Liver (tissue), 8 donors: ENCODE measurements at regions not wholly inside any gene's neighbourhood (a gene's known extent, or its start where the extent isn't known, plus 50 kb on each side); places are given as distances from the start of the nearest gene placed in this dataset.

Experiments used
- DNase-seq: peaks from one replicate; pipeline ENCODE4 v3.0.0-alpha.2; 2017; ENCODE audit warnings: low spot score
- H3K27ac ChIP-seq, 2 donors: one replicate each; pipeline ENCODE4 v1.7.0; 2013; ENCODE audit warnings: inconsistent platforms in 2 of 2, low read length in 2 of 2, control low read depth in 1 of 2, low read depth in 1 of 2, mild to moderate bottlenecking in 1 of 2
- H3K27me3 ChIP-seq, 4 donors: one replicate each; pipeline versions ENCODE4 v1.6.1 to v1.7.0; 2013; ENCODE audit warnings: low read length in 3 of 4, inconsistent platforms in 1 of 4, mild to moderate bottlenecking in 1 of 4, moderate library complexity in 1 of 4; ENCODE audit not compliant: control insufficient read depth in 4 of 4, insufficient read depth in 4 of 4
- H3K36me3 ChIP-seq, 4 donors: one replicate each; pipeline versions ENCODE4 v1.6.1 to v1.7.0; 2013; ENCODE audit warnings: low read length in 3 of 4, mild to moderate bottlenecking in 3 of 4, low read depth in 1 of 4, moderate library complexity in 1 of 4; ENCODE audit not compliant: control insufficient read depth in 4 of 4, insufficient read depth in 3 of 4
- H3K4me1 ChIP-seq, 4 donors: one replicate each; pipeline versions ENCODE4 v1.6.1 to v1.7.0; 2013; ENCODE audit warnings: low read length in 3 of 4, mild to moderate bottlenecking in 3 of 4, moderate library complexity in 1 of 4; ENCODE audit not compliant: control insufficient read depth in 4 of 4, insufficient read depth in 4 of 4
- H3K4me3 ChIP-seq, 3 donors: one replicate each; pipeline versions ENCODE4 v1.6.1 to v1.7.0; 2013; ENCODE audit warnings: low read length in 3 of 3, control low read depth in 1 of 3, low read depth in 1 of 3, mild to moderate bottlenecking in 1 of 3
- H3K9ac ChIP-seq, 2 donors: one replicate each; pipeline ENCODE4 v1.7.0; 2013; ENCODE audit warnings: low read length in 2 of 2, mild to moderate bottlenecking in 2 of 2, moderate library complexity in 2 of 2, control low read depth in 1 of 2, low read depth in 1 of 2
- H3K9me3 ChIP-seq, 4 donors: one replicate each; pipeline versions ENCODE4 v1.6.1 to v1.7.0; 2013; ENCODE audit warnings: low read length in 3 of 4; ENCODE audit not compliant: control insufficient read depth in 4 of 4
- ATF3 ChIP-seq: IDR thresholded peaks from 2 replicates; pipeline ENCODE4 v1.6.1; 2016; ENCODE audit warnings: antibody characterized with exemption
- EGR1 ChIP-seq, 2 donors: IDR thresholded peaks; 2 replicates each; pipeline ENCODE4 v1.6.1; 2016 to 2018; ENCODE audit warnings: antibody characterized with exemption in 2 of 2, low read depth in 2 of 2
- FOXA1 ChIP-seq: IDR thresholded peaks from 2 replicates; pipeline ENCODE4 v1.6.1; 2016; ENCODE audit warnings: antibody characterized with exemption
- FOXA2 ChIP-seq: IDR thresholded peaks from 2 replicates; pipeline ENCODE4 v1.6.1; 2016; ENCODE audit warnings: antibody characterized with exemption
- GABPA ChIP-seq, 2 donors: IDR thresholded peaks in 1 of 2; conservative IDR thresholded peaks in 1 of 2; 2 replicates each; pipeline ENCODE4 v1.6.1; 2016; ENCODE audit warnings: antibody characterized with exemption in 2 of 2, mild to moderate bottlenecking in 1 of 2, moderate library complexity in 1 of 2
- HNF4A ChIP-seq, 2 donors: conservative IDR thresholded peaks; 2 replicates each; pipeline ENCODE4 v1.6.1; 2016; ENCODE audit warnings: antibody characterized with exemption in 2 of 2, mild to moderate bottlenecking in 2 of 2
- HNF4G ChIP-seq: IDR thresholded peaks from 2 replicates; pipeline ENCODE4 v1.6.1; 2016; ENCODE audit warnings: antibody characterized with exemption
- JUND ChIP-seq, 2 donors: IDR thresholded peaks; 2 replicates each; pipeline ENCODE4 v1.6.1; 2016; ENCODE audit warnings: antibody characterized with exemption in 2 of 2
- NR2F2 ChIP-seq: IDR thresholded peaks from 2 replicates; pipeline ENCODE4 v1.6.1; 2016; ENCODE audit warnings: antibody characterized with exemption
- RAD21 ChIP-seq, 2 donors: IDR thresholded peaks; 2 replicates each; pipeline ENCODE4 v1.6.1; 2016; ENCODE audit warnings: antibody characterized with exemption in 2 of 2, mild to moderate bottlenecking in 2 of 2
- RXRA ChIP-seq, 2 donors: IDR thresholded peaks; 2 replicates each; pipeline ENCODE4 v1.6.1; 2017 to 2018; ENCODE audit warnings: antibody characterized with exemption in 2 of 2, mild to moderate bottlenecking in 1 of 2
- SP1 ChIP-seq: IDR thresholded peaks from 2 replicates; pipeline ENCODE4 v1.6.1; 2018; ENCODE audit warnings: antibody characterized with exemption, mild to moderate bottlenecking
- TAF1 ChIP-seq: conservative IDR thresholded peaks from 2 replicates; pipeline ENCODE4 v1.6.1; 2016; ENCODE audit warnings: antibody characterized with exemption, mild to moderate bottlenecking
- YY1 ChIP-seq: IDR thresholded peaks from 2 replicates; pipeline ENCODE4 v1.6.1; 2016; ENCODE audit warnings: antibody characterized with exemption, mild to moderate bottlenecking
- WGBS: extraction: QIAGEN DNeasy Blood & Tissue Kit; methylation state at CpG from one replicate; pipeline ENCODE4 v1.1.7; 2013; 5-methylcytosine and 5-hydroxymethylcytosine counted together
- TF ChIP-seq, protein P1 (sequence below): IDR thresholded peaks from 2 replicates; pipeline ENCODE4 v1.6.1; 2016; ENCODE audit warnings: antibody characterized with exemption, mild to moderate bottlenecking
- TF ChIP-seq, protein P2 (sequence below): IDR thresholded peaks from 2 replicates; pipeline ENCODE4 v1.6.1; 2016; ENCODE audit warnings: antibody characterized with exemption
- TF ChIP-seq, protein P3 (sequence below): fragments of 150-350 bp; IDR thresholded peaks from 2 replicates; pipeline ENCODE4 v1.5.1; 2017; ENCODE audit warnings: improper control_type of control experiment, low read depth, low read length; ENCODE audit not compliant: missing input control
- TF ChIP-seq, protein P4 (sequence below): IDR thresholded peaks from 2 replicates; pipeline ENCODE4 v1.6.1; 2016; ENCODE audit warnings: antibody characterized with exemption
- donor health status: healthy.
- donor health status: healthy.
- donor health status: healthy.
- donor health status: healthy.
- donor health status: healthy.

DNA sequence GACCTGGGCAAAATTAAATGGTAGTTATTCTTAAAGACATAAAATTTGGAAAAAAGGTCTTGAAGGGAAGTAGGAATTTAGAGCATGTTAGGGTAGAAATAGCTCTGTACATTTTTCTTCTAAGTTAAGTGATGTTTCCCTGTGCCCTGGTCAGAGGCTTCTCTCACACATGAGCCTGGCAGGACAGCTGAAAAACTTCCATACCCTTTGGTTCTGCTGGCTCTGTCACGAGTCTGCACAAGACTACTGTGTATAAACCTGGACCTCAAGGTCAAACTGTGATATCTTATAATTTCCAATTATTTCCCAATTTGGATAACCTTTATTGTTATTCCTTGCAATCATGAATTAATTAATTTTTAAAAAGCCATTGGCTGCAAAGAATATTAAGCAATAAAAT lies 664.7 kb downstream of the BCL11A start:
- no peaks in the 10 kb centered on the region for H3K36me3 ChIP-seq
- no peak overlapping the region for H3K9ac ChIP-seq
- TF ChIP-seq FOXA2 (no peak), RXRA (IDR thresholded peaks at IDR 0.05) (no peak), FOXA1 (no peak), JUND (IDR thresholded peaks at IDR 0.05) (no peak), HNF4G (no peak), ATF3 (no peak), YY1 (no peak), TAF1 (no peak), EGR1 (IDR thresholded peaks at IDR 0.05; ENCODE audit: low read depth in 2 of 2) (no peak), NR2F2 (no peak), RAD21 (IDR thresholded peaks at IDR 0.05) (no peak), GABPA (IDR thresholded peaks at IDR 0.05 in 1 of 2, conservative IDR thresholded peaks at IDR 0.05 in 1 of 2) (no peak), SP1 (no peak), HNF4A (conservative IDR thresholded peaks at IDR 0.05) (no peak)
- TF ChIP-seq, protein P1, sequence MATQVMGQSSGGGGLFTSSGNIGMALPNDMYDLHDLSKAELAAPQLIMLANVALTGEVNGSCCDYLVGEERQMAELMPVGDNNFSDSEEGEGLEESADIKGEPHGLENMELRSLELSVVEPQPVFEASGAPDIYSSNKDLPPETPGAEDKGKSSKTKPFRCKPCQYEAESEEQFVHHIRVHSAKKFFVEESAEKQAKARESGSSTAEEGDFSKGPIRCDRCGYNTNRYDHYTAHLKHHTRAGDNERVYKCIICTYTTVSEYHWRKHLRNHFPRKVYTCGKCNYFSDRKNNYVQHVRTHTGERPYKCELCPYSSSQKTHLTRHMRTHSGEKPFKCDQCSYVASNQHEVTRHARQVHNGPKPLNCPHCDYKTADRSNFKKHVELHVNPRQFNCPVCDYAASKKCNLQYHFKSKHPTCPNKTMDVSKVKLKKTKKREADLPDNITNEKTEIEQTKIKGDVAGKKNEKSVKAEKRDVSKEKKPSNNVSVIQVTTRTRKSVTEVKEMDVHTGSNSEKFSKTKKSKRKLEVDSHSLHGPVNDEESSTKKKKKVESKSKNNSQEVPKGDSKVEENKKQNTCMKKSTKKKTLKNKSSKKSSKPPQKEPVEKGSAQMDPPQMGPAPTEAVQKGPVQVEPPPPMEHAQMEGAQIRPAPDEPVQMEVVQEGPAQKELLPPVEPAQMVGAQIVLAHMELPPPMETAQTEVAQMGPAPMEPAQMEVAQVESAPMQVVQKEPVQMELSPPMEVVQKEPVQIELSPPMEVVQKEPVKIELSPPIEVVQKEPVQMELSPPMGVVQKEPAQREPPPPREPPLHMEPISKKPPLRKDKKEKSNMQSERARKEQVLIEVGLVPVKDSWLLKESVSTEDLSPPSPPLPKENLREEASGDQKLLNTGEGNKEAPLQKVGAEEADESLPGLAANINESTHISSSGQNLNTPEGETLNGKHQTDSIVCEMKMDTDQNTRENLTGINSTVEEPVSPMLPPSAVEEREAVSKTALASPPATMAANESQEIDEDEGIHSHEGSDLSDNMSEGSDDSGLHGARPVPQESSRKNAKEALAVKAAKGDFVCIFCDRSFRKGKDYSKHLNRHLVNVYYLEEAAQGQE, result no peak
- TF ChIP-seq, protein P2, sequence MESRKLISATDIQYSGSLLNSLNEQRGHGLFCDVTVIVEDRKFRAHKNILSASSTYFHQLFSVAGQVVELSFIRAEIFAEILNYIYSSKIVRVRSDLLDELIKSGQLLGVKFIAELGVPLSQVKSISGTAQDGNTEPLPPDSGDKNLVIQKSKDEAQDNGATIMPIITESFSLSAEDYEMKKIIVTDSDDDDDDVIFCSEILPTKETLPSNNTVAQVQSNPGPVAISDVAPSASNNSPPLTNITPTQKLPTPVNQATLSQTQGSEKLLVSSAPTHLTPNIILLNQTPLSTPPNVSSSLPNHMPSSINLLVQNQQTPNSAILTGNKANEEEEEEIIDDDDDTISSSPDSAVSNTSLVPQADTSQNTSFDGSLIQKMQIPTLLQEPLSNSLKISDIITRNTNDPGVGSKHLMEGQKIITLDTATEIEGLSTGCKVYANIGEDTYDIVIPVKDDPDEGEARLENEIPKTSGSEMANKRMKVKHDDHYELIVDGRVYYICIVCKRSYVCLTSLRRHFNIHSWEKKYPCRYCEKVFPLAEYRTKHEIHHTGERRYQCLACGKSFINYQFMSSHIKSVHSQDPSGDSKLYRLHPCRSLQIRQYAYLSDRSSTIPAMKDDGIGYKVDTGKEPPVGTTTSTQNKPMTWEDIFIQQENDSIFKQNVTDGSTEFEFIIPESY, result no peak
- TF ChIP-seq, protein P3, sequence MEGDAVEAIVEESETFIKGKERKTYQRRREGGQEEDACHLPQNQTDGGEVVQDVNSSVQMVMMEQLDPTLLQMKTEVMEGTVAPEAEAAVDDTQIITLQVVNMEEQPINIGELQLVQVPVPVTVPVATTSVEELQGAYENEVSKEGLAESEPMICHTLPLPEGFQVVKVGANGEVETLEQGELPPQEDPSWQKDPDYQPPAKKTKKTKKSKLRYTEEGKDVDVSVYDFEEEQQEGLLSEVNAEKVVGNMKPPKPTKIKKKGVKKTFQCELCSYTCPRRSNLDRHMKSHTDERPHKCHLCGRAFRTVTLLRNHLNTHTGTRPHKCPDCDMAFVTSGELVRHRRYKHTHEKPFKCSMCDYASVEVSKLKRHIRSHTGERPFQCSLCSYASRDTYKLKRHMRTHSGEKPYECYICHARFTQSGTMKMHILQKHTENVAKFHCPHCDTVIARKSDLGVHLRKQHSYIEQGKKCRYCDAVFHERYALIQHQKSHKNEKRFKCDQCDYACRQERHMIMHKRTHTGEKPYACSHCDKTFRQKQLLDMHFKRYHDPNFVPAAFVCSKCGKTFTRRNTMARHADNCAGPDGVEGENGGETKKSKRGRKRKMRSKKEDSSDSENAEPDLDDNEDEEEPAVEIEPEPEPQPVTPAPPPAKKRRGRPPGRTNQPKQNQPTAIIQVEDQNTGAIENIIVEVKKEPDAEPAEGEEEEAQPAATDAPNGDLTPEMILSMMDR, result no peak
- TF ChIP-seq, protein P4, sequence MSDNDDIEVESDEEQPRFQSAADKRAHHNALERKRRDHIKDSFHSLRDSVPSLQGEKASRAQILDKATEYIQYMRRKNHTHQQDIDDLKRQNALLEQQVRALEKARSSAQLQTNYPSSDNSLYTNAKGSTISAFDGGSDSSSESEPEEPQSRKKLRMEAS, result no peak
- no peaks in the 10 kb centered on the region for H3K27me3 ChIP-seq
- H3K27ac ChIP-seq, result no peak overlapping the region
- no peak overlapping the region for H3K4me3 ChIP-seq
- no peaks in the 10 kb centered on the region for H3K9me3 ChIP-seq
- no peak for DNase-seq
- WGBS, result 60% methylated on average over 1 of the region's 1 CpG
- H3K4me1 ChIP-seq, result no peaks in the 10 kb centered on the region
